ENCODE measurements at regions not wholly inside any gene's neighbourhood (a gene's known extent, or its start where the extent isn't known, plus 50 kb on each side); places are given as distances from the start of the nearest gene placed in this dataset.

- TF ChIP-seq PAX5 (IDR thresholded peaks at IDR 0.05; ENCODE audit: insufficient read depth, low read length, severe bottlenecking) (no peak), POLR2A (IDR thresholded peaks at IDR 0.05; ENCODE audit: low read depth, low read length) (no peak)
These were observed 243.2 kb upstream of the TSHZ3 start for GRCh38 chr19:31592456-31592855.
